B cell (primary cell): ENCODE measurements at regions not wholly inside any gene's neighbourhood (a gene's known extent, or its start where the extent isn't known, plus 50 kb on each side); places are given as distances from the start of the nearest gene placed in this dataset.

ENCODE experiments used
- EZH2 ChIP-seq: IDR thresholded peaks from 2 replicates; pipeline ENCODE4 v1.6.1; 2012; ENCODE audit warnings: borderline replicate concordance, low read depth, mild to moderate bottlenecking, moderate library complexity, low read length; ENCODE audit not compliant: insufficient read depth, poor library complexity, severe bottlenecking
- TF ChIP-seq, protein P1 (sequence below): fragments of 200-600 bp; IDR thresholded peaks from one replicate; pipeline ENCODE4 v1.8.0; 2022; ENCODE audit warnings: antibody characterized with exemption, mild to moderate bottlenecking

DNA sequence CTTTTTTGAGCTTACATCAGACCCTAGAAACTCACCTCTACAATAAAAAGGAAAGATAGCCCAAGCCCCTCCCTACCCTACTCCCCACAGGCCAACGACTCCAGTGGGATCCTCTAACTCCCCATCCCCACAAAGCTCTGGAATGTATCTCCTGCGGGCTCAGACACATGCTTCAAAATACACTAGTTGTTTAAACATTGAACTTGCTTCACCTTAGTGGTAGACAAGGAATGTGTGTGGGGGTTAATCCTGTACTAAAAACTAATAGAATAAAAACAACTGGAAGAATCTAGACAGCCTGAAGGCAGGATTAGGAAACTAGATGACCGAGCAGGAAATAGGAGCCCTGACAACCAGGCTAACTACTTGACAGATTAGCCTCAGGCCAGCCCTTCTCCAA, 211.5 kb downstream of the SUCLG1 start:
- TF ChIP-seq, protein P1, sequence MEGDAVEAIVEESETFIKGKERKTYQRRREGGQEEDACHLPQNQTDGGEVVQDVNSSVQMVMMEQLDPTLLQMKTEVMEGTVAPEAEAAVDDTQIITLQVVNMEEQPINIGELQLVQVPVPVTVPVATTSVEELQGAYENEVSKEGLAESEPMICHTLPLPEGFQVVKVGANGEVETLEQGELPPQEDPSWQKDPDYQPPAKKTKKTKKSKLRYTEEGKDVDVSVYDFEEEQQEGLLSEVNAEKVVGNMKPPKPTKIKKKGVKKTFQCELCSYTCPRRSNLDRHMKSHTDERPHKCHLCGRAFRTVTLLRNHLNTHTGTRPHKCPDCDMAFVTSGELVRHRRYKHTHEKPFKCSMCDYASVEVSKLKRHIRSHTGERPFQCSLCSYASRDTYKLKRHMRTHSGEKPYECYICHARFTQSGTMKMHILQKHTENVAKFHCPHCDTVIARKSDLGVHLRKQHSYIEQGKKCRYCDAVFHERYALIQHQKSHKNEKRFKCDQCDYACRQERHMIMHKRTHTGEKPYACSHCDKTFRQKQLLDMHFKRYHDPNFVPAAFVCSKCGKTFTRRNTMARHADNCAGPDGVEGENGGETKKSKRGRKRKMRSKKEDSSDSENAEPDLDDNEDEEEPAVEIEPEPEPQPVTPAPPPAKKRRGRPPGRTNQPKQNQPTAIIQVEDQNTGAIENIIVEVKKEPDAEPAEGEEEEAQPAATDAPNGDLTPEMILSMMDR = no peak
- no peak for TF ChIP-seq EZH2
